Glutamatergic neuron (in vitro differentiated cells): ENCODE measurements at regions not wholly inside any gene's neighbourhood (a gene's known extent, or its start where the extent isn't known, plus 50 kb on each side); places are given as distances from the start of the nearest gene placed in this dataset.

Experiments
- DNase-seq: peaks from one replicate; pipeline ENCODE4 v3.0.0; 2022
- H3K27ac Mint-ChIP-seq: one replicate; pipeline ENCODE4 v1.8.0; 2020; ENCODE audit warnings: mild to moderate bottlenecking, mixed read lengths, inconsistent platforms; ENCODE audit not compliant: unreplicated experiment
- H3K27me3 Mint-ChIP-seq: one replicate; pipeline ENCODE4 v1.8.0; 2020; ENCODE audit warnings: mild to moderate bottlenecking, moderate library complexity, mixed read lengths, inconsistent platforms; ENCODE audit not compliant: unreplicated experiment
- H3K36me3 Mint-ChIP-seq: one replicate; pipeline ENCODE4 v1.8.0; 2020; ENCODE audit warnings: mild to moderate bottlenecking, mixed read lengths, inconsistent platforms; ENCODE audit not compliant: unreplicated experiment
- H3K4me1 Mint-ChIP-seq: one replicate; pipeline ENCODE4 v1.8.0; 2020; ENCODE audit warnings: mild to moderate bottlenecking, low read depth, mixed read lengths, inconsistent platforms; ENCODE audit not compliant: unreplicated experiment
- H3K4me3 Mint-ChIP-seq: one replicate; pipeline ENCODE4 v1.8.0; 2020; ENCODE audit warnings: mild to moderate bottlenecking, mixed read lengths, inconsistent platforms; ENCODE audit not compliant: unreplicated experiment
- H3K9me3 Mint-ChIP-seq: one replicate; pipeline ENCODE4 v1.8.0; 2020; ENCODE audit warnings: mild to moderate bottlenecking, moderate library complexity, mixed read lengths, inconsistent platforms; ENCODE audit not compliant: unreplicated experiment
- CTCF ChIP-seq: fragments of 200-600 bp; sonication (generic); IDR thresholded peaks from one replicate; pipeline ENCODE4 v1.5.0; 2021; ENCODE audit not compliant: partially characterized antibody, unreplicated experiment

- Mint-ChIP-seq H3K27ac (no peak overlapping the region), H3K36me3 (no peaks in the 10 kb centered on the region), H3K4me3 (no peak overlapping the region), H3K27me3 (no peaks in the 10 kb centered on the region), H3K4me1 (peaks cover 16% of the 10 kb centered on the region), H3K9me3 (no peaks in the 10 kb centered on the region)
- TF ChIP-seq CTCF: no peak
- DNase-seq: no peak
These were observed 1819.5 kb upstream of the TENM3 start for GRCh38 chr4:180423712-180424057.

GRCh38 chr4:180426938-180427337 lies 1816.3 kb upstream of the TENM3 start:
- no peak for TF ChIP-seq CTCF
- H3K9me3 Mint-ChIP-seq: no peaks in the 10 kb centered on the region
- H3K27ac Mint-ChIP-seq: no peak overlapping the region
- no peak for DNase-seq
- H3K4me1 Mint-ChIP-seq: peaks cover 16% of the 10 kb centered on the region
- H3K4me3 Mint-ChIP-seq: no peak overlapping the region
- no peaks in the 10 kb centered on the region for H3K27me3 Mint-ChIP-seq
- no peaks in the 10 kb centered on the region for H3K36me3 Mint-ChIP-seq

GRCh38 chr4:180430283-180430682 lies 1812.9 kb upstream of the TENM3 start:
- no peak for TF ChIP-seq CTCF
- Mint-ChIP-seq H3K4me3 (no peak overlapping the region), H3K9me3 (no peaks in the 10 kb centered on the region), H3K27me3 (no peaks in the 10 kb centered on the region), H3K4me1 (peaks cover 2% of the 10 kb centered on the region), H3K27ac (no peak overlapping the region), H3K36me3 (no peaks in the 10 kb centered on the region)
- DNase-seq: no peak

GRCh38 chr4:180434131-180434895 lies 1808.9 kb upstream of the TENM3 start:
- H3K4me3 Mint-ChIP-seq: no peak overlapping the region
- H3K9me3 Mint-ChIP-seq: peaks cover 2% of the 10 kb centered on the region

More at GRCh38 chr4:180434131-180434895, 1808.9 kb upstream of the TENM3 start:
- Mint-ChIP-seq H3K27me3 (no peaks in the 10 kb centered on the region), H3K27ac (no peak overlapping the region), H3K36me3 (no peaks in the 10 kb centered on the region), H3K4me1 (peaks cover 7% of the 10 kb centered on the region)
- TF ChIP-seq CTCF: no peak
- no peak for DNase-seq
